Erythroblast (primary cell): ENCODE measurements at regions not wholly inside any gene's neighbourhood (a gene's known extent, or its start where the extent isn't known, plus 50 kb on each side); places are given as distances from the start of the nearest gene placed in this dataset.

Experiments
- GATA1 ChIP-seq: IDR thresholded peaks from 2 replicates; pipeline ENCODE4 v1.6.1; 2011; ENCODE audit warnings: low read depth, mild to moderate bottlenecking, control low read depth, low read length, moderate library complexity
- POLR2A ChIP-seq: IDR thresholded peaks from 2 replicates; pipeline ENCODE4 v1.6.1; 2011; ENCODE audit warnings: mild to moderate bottlenecking, low read length

DNA sequence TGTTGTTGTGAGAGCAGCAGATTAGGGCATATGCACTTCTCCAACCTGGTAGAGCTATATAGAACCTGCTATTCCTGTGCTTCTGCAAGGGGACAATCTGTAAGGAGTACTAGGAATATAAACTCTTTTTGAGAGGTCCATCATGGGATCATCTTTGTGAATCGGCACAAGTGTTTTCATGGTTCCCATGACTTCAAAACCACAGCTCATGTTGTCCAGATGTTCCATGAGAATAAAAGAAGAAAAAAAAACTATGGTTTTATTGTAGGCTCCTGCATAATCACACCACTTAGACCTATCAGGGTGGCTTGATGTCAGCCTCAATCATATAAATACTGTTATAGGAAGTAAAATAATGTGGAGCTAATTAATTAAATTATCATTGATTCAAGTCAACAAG, 311.4 kb upstream of the ATP2B1 start:
- TF ChIP-seq POLR2A (no peak), GATA1 (no peak)
